G401 (cell line): ENCODE measurements at regions not wholly inside any gene's neighbourhood (a gene's known extent, or its start where the extent isn't known, plus 50 kb on each side); places are given as distances from the start of the nearest gene placed in this dataset.
"Not testable (repeated sequence)": the region's sequence is repeated elsewhere in the genome, so short reads cannot be mapped to it uniquely, and the experiment has no call there.

Experiments
- DNase-seq: peaks from one replicate; pipeline ENCODE4 v3.0.0-alpha.2; 2015; ENCODE audit warnings: low spot score
- in situ Hi-C: cut with HindIII; loops from 2 replicates; pipeline ENCODE4 v1.10.0; 2016; ENCODE audit warnings: low sequenced_read_pairs, mixed read lengths

DNA sequence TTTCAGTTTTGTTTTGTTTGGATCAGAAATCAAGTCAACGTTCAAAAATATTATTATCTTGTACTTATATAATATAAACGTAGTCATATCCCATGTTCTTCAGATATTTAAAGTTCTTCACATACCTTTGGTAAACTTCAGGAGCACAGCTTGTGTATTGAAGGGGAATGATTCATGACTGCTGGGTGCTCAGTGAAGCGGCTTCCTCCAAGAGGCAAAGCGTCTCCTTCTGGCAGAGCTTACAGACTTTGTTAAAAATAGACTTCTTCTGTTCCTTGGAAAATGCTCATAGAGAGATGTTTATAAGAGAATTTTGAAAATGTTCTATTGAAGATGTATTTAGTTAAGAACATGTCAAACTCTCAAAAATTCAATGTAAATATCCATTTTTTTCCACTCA, 155.6 kb upstream of the CNTNAP4 start:
- no peak for DNase-seq
- in situ Hi-C loops, result no loop called here

- DNase-seq, result no peak
- in situ Hi-C loops, result no loop called here
These were observed 153.2 kb upstream of the CNTNAP4 start for GRCh38 chr16:76123966-76124365.

DNA sequence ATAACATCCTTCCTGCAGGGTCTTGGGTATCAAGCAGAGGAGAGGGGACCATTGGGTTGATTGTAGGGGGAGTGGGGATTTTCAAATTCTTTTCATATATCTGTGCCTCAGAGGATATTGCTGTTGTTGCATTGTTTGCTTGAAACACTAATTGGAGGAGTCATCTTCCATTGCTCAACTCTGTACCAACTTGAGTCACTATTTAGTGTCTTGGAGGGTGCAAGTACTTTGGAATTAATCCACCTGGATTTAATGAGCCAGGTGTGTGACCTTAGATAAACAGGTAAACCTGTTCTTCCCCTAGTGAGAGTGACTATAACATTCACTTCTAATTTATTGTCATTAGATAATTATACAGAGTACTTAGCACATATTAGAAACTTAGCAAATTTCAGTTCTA, 151.3 kb upstream of the CNTNAP4 start:
- in situ Hi-C loops, result no loop called here
- no peak for DNase-seq

- DNase-seq, in situ Hi-C loops: not testable (repeated sequence)
These were observed 139.1 kb upstream of the CNTNAP4 start for GRCh38 chr16:76138056-76138455.

GRCh38 chr16:76157629-76158028, 119.6 kb upstream of the CNTNAP4 start:
- in situ Hi-C loops, result no loop called here
- DNase-seq, result no peak

GRCh38 chr16:76162046-76162445, 115.2 kb upstream of the CNTNAP4 start:
- no peak for DNase-seq
- in situ Hi-C loops, result no loop called here

- DNase-seq, result no peak
- in situ Hi-C loops, result no loop called here
These were observed 112.1 kb upstream of the CNTNAP4 start for GRCh38 chr16:76164970-76165558.

DNA sequence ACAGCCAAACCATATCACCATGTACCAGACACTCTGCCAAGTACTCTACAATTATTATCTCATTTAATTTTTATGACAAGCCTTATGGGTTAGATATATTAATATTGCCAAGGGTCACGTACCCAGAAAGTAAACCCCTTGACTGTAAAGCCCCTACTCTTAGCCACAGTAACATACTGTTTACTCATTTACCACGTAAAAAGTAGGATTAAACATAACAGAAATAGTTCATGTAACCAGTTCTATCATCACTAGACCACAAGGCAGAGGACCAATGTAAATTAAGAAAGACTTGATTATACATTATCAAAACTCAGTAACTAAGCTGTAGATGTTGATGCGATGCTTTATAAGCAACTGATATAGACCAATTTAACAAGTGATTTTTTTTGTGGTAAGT, 101.5 kb upstream of the CNTNAP4 start:
- DNase-seq, result no peak
- in situ Hi-C loops, result no loop called here

DNA sequence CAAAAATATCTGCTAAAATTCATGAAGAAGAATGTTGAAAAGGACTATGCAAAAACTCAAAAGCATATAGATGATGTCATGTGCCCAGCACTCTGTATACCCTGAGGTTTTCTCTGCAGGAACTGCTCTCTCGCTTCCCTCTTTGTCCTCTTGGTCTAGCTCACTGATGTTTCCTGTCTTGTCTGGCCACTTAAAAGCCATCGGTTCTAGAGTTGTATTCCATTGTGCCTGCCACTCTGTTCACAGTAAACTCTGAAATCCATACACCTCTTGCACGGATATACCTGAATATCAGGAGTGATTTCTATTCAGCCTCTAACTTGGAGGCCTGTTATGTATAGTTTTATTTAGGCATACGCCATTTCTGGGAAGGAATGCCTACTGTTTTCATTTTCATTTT, 101.0 kb upstream of the CNTNAP4 start:
- in situ Hi-C loops, result no loop called here
- peak; percentile 50 for DNase-seq

DNA sequence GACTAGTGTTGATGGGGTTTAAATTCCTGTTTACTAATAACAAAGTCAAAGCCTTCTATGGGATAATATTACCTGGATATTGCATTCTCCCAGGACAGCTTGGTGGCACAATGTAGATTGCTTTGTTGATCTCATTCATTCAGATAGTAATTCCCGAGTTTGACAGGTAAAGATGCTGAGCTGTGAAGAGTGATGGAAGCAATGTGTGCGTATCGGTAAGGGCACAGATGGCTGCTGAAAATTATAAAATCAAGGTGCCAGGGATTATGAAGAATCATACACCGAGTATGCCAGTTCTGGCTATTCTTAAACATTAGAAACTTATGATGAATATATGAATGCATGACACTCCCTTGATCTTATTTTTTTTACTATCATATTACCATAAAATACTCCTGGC, 100.6 kb upstream of the CNTNAP4 start:
- DNase-seq, result peak; percentile 79
- in situ Hi-C loops, result no loop called here

DNA sequence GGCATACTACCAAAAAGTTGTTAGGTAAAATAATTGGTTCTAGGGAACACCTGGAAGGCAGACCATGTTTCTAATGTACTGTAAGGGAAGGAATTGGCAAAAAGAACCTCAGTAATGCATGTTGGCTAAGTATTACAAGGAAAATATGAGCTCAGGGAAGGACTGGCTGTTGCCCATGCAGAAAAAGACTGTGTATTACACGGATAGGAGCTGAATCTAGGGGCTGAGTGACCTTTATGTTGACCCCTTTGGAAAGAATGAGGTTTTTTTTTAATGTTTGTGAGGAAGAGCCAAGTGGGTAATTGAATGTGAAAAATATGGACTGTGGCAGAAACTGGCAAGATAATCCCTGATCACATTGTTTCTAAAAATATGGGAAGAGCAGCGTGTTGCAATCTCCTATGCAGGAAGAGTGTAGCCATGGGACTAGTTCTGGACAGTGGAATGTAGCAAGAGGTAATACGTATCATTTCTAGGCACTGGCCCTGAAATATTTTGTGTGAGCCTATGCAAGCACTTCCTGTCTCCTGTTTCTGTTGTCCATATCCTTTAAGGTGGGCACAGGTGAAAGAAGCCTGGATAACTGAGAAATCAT, 95.1 kb upstream of the CNTNAP4 start:
- in situ Hi-C loops, result no loop called here

DNA sequence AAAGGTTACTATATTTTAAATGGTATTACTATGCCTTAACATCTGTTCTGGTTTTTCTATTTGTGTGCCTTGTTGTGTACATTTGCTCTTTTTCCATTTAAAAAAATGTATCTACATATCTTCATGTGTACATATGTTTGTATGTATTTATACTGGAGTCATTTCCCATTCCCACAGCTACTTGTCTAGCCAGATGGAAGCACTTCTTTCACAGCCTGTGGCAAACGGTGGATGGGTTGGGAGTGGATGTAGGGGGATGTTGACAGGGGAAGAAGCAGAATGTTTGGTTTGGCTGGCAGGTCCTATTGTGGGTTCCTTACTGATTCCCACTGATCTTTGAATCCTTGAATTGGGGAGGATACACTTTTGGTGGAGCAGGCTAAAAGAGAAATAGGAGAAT, 93.6 kb upstream of the CNTNAP4 start:
- in situ Hi-C loops, result no loop called here
- DNase-seq, result no peak

More for the DNA sequence above, 95.1 kb upstream of the CNTNAP4 start:
- DNase-seq, result peak; percentile 77

GRCh38 chr16:76190057-76190456, 87.1 kb upstream of the CNTNAP4 start:
- DNase-seq, result no peak
- in situ Hi-C loops, result no loop called here

GRCh38 chr16:76190480-76190879, 86.7 kb upstream of the CNTNAP4 start:
- in situ Hi-C loops, result no loop called here
- no peak for DNase-seq

GRCh38 chr16:76193906-76194615, 83.1 kb upstream of the CNTNAP4 start:
- peak; percentile 34 for DNase-seq
- in situ Hi-C loops, result no loop called here

GRCh38 chr16:76194616-76195015, 82.6 kb upstream of the CNTNAP4 start:
- in situ Hi-C loops, result no loop called here
- DNase-seq, result no peak

- DNase-seq, result no peak
- in situ Hi-C loops, result no loop called here
These were observed 82.1 kb upstream of the CNTNAP4 start for GRCh38 chr16:76195056-76195455.

DNA sequence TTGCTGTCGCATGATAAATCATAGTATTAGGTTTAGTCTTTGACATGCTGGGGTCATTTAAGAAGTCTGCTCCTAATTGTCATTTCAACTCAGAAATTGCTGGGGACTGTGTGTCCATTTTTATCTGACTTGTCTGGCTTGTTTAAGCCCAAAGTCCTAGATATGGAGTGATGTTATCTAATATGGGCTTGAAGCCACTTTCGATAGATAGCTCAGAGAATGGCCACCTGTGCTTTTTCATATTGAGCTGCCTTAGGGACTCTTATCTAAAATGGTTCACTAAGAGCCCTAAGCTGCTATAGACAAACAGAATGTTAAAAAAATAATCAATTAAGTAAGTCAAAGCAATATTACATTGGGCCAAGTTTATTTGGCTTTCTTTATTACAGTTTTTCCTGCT, 81.6 kb upstream of the CNTNAP4 start:
- in situ Hi-C loops, result no loop called here
- DNase-seq, result no peak

GRCh38 chr16:76197900-76198299, 79.3 kb upstream of the CNTNAP4 start:
- DNase-seq, result peak; percentile 92
- in situ Hi-C loops, result no loop called here

- in situ Hi-C loops, result no loop called here
- no peak for DNase-seq
These were observed 77.5 kb upstream of the CNTNAP4 start for GRCh38 chr16:76199681-76200220.

GRCh38 chr16:76201385-76201784, 75.8 kb upstream of the CNTNAP4 start:
- in situ Hi-C loops, result no loop called here
- DNase-seq, result no peak
